ENCODE measurements at regions not wholly inside any gene's neighbourhood (a gene's known extent, or its start where the extent isn't known, plus 50 kb on each side); places are given as distances from the start of the nearest gene placed in this dataset.

DNA sequence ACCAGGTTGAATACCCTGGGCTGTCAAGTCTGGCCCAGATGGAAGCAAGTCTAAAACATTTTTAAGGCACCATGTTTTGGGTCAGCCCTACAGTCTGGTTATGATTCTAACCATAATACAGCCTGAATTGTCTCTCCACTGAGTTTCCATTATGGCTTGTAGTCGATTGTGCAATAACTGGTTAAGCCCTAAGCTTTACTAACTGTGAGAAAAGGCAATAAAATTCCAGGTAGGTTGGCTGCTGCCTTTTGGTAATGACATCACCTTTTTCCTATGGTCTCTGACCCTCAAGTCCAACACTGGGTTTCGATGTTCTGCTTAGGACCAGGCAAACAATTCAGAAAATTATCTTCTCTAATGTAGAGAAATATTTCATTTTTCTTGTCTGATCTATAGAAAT, 243.3 kb downstream of the ACTL7B start:
- TF ChIP-seq, protein P1, sequence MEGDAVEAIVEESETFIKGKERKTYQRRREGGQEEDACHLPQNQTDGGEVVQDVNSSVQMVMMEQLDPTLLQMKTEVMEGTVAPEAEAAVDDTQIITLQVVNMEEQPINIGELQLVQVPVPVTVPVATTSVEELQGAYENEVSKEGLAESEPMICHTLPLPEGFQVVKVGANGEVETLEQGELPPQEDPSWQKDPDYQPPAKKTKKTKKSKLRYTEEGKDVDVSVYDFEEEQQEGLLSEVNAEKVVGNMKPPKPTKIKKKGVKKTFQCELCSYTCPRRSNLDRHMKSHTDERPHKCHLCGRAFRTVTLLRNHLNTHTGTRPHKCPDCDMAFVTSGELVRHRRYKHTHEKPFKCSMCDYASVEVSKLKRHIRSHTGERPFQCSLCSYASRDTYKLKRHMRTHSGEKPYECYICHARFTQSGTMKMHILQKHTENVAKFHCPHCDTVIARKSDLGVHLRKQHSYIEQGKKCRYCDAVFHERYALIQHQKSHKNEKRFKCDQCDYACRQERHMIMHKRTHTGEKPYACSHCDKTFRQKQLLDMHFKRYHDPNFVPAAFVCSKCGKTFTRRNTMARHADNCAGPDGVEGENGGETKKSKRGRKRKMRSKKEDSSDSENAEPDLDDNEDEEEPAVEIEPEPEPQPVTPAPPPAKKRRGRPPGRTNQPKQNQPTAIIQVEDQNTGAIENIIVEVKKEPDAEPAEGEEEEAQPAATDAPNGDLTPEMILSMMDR (IDR thresholded peaks at IDR 0.05) = no peak
- TF ChIP-seq POLR2AphosphoS5 (IDR thresholded peaks at IDR 0.05) = no peak
